Neural cell (in vitro differentiated cells): ENCODE measurements at regions not wholly inside any gene's neighbourhood (a gene's known extent, or its start where the extent isn't known, plus 50 kb on each side); places are given as distances from the start of the nearest gene placed in this dataset.

Source experiments
- H2AFZ ChIP-seq: fragments of 200-600, 300-800 bp; sonication (generic), shearing (Covaris generic); 2 replicates; pipeline ENCODE4 v1.6.0; 2014; ENCODE audit warnings: low read depth, mild to moderate bottlenecking, antibody characterized with exemption, low read length, moderate library complexity
- H3F3A ChIP-seq: fragments of 200-600 bp; shearing (Covaris generic); 2 replicates; pipeline ENCODE4 v1.6.1; 2016; ENCODE audit warnings: mild to moderate bottlenecking, moderate library complexity, mixed read lengths, antibody characterized with exemption, low read length; ENCODE audit not compliant: insufficient read depth, poor library complexity, severe bottlenecking
- H3K27ac ChIP-seq: fragments of 200-600, 300-800 bp; sonication (generic), shearing (Covaris generic); 2 replicates; pipeline ENCODE4 v1.5.1; 2014; ENCODE audit warnings: mild to moderate bottlenecking, low read length, moderate library complexity
- H3K27me3 ChIP-seq: fragments of 300-800, 200-600 bp; sonication (generic), shearing (Covaris generic); 2 replicates; pipeline ENCODE4 v1.6.0; 2014; ENCODE audit warnings: mild to moderate bottlenecking, low read depth, low read length, moderate library complexity; ENCODE audit not compliant: insufficient read depth
- H3K36me3 ChIP-seq: fragments of 300-800, 200-600 bp; sonication (generic), shearing (Covaris generic); 2 replicates; pipeline ENCODE4 v1.5.1; 2014; ENCODE audit warnings: mild to moderate bottlenecking, antibody characterized with exemption, low read length, moderate library complexity; ENCODE audit not compliant: insufficient read depth
- H3K4me2 ChIP-seq: fragments of 300-800, 200-600 bp; sonication (generic), shearing (Covaris generic); 2 replicates; pipeline ENCODE4 v1.6.0; 2014; ENCODE audit warnings: mild to moderate bottlenecking, low read length
- H3K4me3 ChIP-seq: fragments of 300-800, 200-600 bp; sonication (generic), shearing (Covaris generic); 2 replicates; pipeline ENCODE4 v1.5.1; 2014; ENCODE audit warnings: mild to moderate bottlenecking, low read length, moderate library complexity
- H3K79me2 ChIP-seq: fragments of 200-600 bp; shearing (Covaris generic); replicated peaks from 2 replicates; pipeline ENCODE4 v1.6.0; 2014; ENCODE audit warnings: mild to moderate bottlenecking, low read length, moderate library complexity; ENCODE audit not compliant: insufficient read depth
- H3K9ac ChIP-seq: fragments of 300-800, 200-600 bp; sonication (generic), shearing (Covaris generic); 2 replicates; pipeline ENCODE4 v1.6.1; 2016; ENCODE audit warnings: mild to moderate bottlenecking, low read length, mixed read lengths
- H3K9me2 ChIP-seq: fragments of 200-600 bp; shearing (Covaris generic); 2 replicates; pipeline ENCODE4 v1.6.1; 2016; ENCODE audit warnings: mild to moderate bottlenecking, low read length, mixed read lengths; ENCODE audit not compliant: insufficient read depth
- H3K9me3 ChIP-seq: fragments of 200-600, 300-800 bp; sonication (generic), shearing (Covaris generic); 2 replicates; pipeline ENCODE4 v1.6.1; 2016; ENCODE audit warnings: mild to moderate bottlenecking, mixed run types, low read length, moderate library complexity, mixed read lengths
- H4K20me1 ChIP-seq: fragments of 200-600 bp; shearing (Covaris generic); 2 replicates; pipeline ENCODE4 v1.6.1; 2016; ENCODE audit warnings: mild to moderate bottlenecking, mixed run types; ENCODE audit not compliant: insufficient read depth
- CTCF ChIP-seq: fragments of 450-650 bp; IDR thresholded peaks from 2 replicates; pipeline ENCODE4 v1.5.1; 2014; ENCODE audit warnings: antibody characterized with exemption, mild to moderate bottlenecking, moderate library complexity; ENCODE audit not compliant: poor library complexity, severe bottlenecking
- EP300 ChIP-seq: fragments of 450-650 bp; conservative IDR thresholded peaks from 2 replicates; pipeline ENCODE4 v1.6.1; 2014; ENCODE audit warnings: antibody characterized with exemption, mild to moderate bottlenecking, moderate library complexity; ENCODE audit not compliant: poor library complexity, severe bottlenecking
- EZH2 ChIP-seq: fragments of 200-600, 300-800 bp; shearing (Covaris generic), sonication (generic); IDR thresholded peaks from 2 replicates; pipeline ENCODE4 v1.6.1; 2014; ENCODE audit warnings: antibody characterized with exemption, low read length, borderline replicate concordance, mild to moderate bottlenecking; ENCODE audit not compliant: insufficient read depth, poor library complexity, severe bottlenecking
- MXI1 ChIP-seq: fragments of 450-650 bp; conservative IDR thresholded peaks from 2 replicates; pipeline ENCODE4 v1.6.1; 2014; ENCODE audit warnings: antibody characterized with exemption, mild to moderate bottlenecking; ENCODE audit not compliant: poor library complexity, severe bottlenecking
- POLR2AphosphoS5 ChIP-seq: IDR thresholded peaks from 2 replicates; pipeline ENCODE4 v1.6.1; 2012
- RAD21 ChIP-seq: fragments of 450-650 bp; conservative IDR thresholded peaks from 2 replicates; pipeline ENCODE4 v1.6.1; 2014; ENCODE audit warnings: antibody characterized with exemption, mild to moderate bottlenecking, moderate library complexity
- SMC3 ChIP-seq: fragments of 450-650 bp; conservative IDR thresholded peaks from 2 replicates; pipeline ENCODE4 v1.6.1; 2014; ENCODE audit warnings: antibody characterized with exemption, mild to moderate bottlenecking, moderate library complexity; ENCODE audit not compliant: poor library complexity
- TAF1 ChIP-seq: IDR thresholded peaks from 2 replicates; pipeline ENCODE4 v1.6.1; 2012; ENCODE audit warnings: low read depth
- TF ChIP-seq, protein P1 (sequence below): IDR thresholded peaks from 2 replicates; pipeline ENCODE4 v1.6.1; 2012; ENCODE audit warnings: borderline replicate concordance

GRCh38 chr3:146739203-146739671, 134.1 kb upstream of the PLSCR5 start:
- Histone ChIP-seq H4K20me1 (no peaks in the 10 kb centered on the region), H3K27me3 (no peaks in the 10 kb centered on the region), H3K4me3 (no peak overlapping the region), H2AFZ (no peak overlapping the region), H3F3A (no peaks in the 10 kb centered on the region), H3K9me3 (no peaks in the 10 kb centered on the region), H3K9me2 (no peaks in the 10 kb centered on the region), H3K27ac (no peak overlapping the region), H3K36me3 (no peaks in the 10 kb centered on the region), H3K9ac (no peak overlapping the region), H3K4me2 (no peak overlapping the region), H3K79me2 (no peaks in the 10 kb centered on the region)
- TF ChIP-seq POLR2AphosphoS5, result no peak
- no peak for TF ChIP-seq MXI1
- TF ChIP-seq RAD21, result no peak
- TF ChIP-seq CTCF, result no peak
- no peak for TF ChIP-seq TAF1
- TF ChIP-seq EP300, result no peak
- TF ChIP-seq, protein P1, sequence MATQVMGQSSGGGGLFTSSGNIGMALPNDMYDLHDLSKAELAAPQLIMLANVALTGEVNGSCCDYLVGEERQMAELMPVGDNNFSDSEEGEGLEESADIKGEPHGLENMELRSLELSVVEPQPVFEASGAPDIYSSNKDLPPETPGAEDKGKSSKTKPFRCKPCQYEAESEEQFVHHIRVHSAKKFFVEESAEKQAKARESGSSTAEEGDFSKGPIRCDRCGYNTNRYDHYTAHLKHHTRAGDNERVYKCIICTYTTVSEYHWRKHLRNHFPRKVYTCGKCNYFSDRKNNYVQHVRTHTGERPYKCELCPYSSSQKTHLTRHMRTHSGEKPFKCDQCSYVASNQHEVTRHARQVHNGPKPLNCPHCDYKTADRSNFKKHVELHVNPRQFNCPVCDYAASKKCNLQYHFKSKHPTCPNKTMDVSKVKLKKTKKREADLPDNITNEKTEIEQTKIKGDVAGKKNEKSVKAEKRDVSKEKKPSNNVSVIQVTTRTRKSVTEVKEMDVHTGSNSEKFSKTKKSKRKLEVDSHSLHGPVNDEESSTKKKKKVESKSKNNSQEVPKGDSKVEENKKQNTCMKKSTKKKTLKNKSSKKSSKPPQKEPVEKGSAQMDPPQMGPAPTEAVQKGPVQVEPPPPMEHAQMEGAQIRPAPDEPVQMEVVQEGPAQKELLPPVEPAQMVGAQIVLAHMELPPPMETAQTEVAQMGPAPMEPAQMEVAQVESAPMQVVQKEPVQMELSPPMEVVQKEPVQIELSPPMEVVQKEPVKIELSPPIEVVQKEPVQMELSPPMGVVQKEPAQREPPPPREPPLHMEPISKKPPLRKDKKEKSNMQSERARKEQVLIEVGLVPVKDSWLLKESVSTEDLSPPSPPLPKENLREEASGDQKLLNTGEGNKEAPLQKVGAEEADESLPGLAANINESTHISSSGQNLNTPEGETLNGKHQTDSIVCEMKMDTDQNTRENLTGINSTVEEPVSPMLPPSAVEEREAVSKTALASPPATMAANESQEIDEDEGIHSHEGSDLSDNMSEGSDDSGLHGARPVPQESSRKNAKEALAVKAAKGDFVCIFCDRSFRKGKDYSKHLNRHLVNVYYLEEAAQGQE, result no peak
- no peak for TF ChIP-seq EZH2
- no peak for TF ChIP-seq SMC3

- no peaks in the 10 kb centered on the region for H4K20me1 ChIP-seq
- H3K36me3 ChIP-seq, result no peaks in the 10 kb centered on the region
- TF ChIP-seq, protein P1, result no peak
- TF ChIP-seq CTCF (no peak), POLR2AphosphoS5 (no peak), TAF1 (no peak), MXI1 (no peak), EP300 (no peak), SMC3 (no peak), RAD21 (no peak), EZH2 (no peak)
- H3K4me2 ChIP-seq, result no peak overlapping the region
- no peaks in the 10 kb centered on the region for H3K9me2 ChIP-seq
- H3K9ac ChIP-seq, result no peak overlapping the region
- no peak overlapping the region for H3K4me3 ChIP-seq
- H2AFZ ChIP-seq, result no peak overlapping the region
- H3K9me3 ChIP-seq, result no peaks in the 10 kb centered on the region
- H3K79me2 ChIP-seq, result no peaks in the 10 kb centered on the region
- no peak overlapping the region for H3K27ac ChIP-seq
- H3F3A ChIP-seq, result no peaks in the 10 kb centered on the region
- H3K27me3 ChIP-seq, result no peaks in the 10 kb centered on the region
These were observed 127.2 kb upstream of the PLSCR5 start for GRCh38 chr3:146732325-146732724.
